ENCODE measurements at regions not wholly inside any gene's neighbourhood (a gene's known extent, or its start where the extent isn't known, plus 50 kb on each side); places are given as distances from the start of the nearest gene placed in this dataset.

DNA sequence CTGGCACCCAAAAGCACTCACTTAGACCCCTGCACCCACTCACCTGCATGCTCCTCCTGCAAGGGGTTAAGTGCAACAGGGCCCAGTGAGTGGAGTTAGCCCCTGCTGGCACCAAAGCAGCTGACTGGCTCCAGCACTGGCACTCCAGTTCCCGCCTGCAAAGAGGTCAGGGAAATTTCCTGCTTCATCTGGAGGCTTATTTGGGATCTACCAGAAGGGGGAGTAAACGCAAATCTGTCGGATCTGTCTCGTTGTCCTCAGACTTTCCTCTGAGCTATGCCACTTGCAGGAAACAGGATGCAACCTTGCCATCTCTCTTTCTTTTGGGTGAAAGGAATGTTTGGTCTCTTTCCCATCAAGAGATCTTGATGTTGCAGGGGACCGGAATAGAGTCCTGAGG is 435.6 kb downstream of the PCDH10 start:
- no peak for DNase-seq (ENCODE audit: low read depth)
- no peak overlapping the region for H3K4me3 ChIP-seq (ENCODE audit: low read depth, low read length)
- TF ChIP-seq, protein P1, sequence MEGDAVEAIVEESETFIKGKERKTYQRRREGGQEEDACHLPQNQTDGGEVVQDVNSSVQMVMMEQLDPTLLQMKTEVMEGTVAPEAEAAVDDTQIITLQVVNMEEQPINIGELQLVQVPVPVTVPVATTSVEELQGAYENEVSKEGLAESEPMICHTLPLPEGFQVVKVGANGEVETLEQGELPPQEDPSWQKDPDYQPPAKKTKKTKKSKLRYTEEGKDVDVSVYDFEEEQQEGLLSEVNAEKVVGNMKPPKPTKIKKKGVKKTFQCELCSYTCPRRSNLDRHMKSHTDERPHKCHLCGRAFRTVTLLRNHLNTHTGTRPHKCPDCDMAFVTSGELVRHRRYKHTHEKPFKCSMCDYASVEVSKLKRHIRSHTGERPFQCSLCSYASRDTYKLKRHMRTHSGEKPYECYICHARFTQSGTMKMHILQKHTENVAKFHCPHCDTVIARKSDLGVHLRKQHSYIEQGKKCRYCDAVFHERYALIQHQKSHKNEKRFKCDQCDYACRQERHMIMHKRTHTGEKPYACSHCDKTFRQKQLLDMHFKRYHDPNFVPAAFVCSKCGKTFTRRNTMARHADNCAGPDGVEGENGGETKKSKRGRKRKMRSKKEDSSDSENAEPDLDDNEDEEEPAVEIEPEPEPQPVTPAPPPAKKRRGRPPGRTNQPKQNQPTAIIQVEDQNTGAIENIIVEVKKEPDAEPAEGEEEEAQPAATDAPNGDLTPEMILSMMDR (IDR thresholded peaks at IDR 0.05; ENCODE audit: low read depth, low read length, missing control alignments), result peak; percentile 7

DNA sequence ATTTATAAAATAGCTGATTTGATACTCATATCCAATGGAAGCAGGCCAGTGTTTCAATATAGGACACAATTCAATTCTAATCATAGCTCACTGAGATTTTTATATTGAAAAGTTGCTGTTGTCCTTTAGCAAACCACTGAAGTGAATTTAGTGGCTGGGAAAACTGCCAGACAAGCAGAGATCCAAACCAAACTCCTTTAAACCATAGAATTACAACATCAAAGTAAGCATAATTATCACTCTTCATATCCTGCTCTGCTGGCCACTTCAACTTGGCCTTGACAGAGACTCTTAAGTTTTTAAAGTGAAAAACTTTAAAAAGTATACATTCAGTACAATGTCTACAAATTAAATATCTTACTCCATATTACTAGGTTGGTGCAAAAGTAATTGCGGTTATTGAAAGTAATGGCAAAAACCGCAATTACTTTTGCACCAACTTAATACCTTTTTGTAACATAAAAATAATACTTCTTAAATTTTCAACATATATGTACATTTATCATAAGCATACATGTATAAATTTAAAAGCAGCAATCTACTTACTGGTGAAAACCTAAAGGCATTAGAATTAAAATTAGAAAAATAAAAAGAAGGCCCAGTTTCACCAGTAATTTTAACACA is 433.0 kb downstream of the PCDH10 start:
- TF ChIP-seq, protein P1 (IDR thresholded peaks at IDR 0.05; ENCODE audit: low read depth, low read length, missing control alignments), result no peak
- no peak overlapping the region for H3K4me3 ChIP-seq (ENCODE audit: low read depth, low read length)
- no peak for DNase-seq (ENCODE audit: low read depth)

DNA sequence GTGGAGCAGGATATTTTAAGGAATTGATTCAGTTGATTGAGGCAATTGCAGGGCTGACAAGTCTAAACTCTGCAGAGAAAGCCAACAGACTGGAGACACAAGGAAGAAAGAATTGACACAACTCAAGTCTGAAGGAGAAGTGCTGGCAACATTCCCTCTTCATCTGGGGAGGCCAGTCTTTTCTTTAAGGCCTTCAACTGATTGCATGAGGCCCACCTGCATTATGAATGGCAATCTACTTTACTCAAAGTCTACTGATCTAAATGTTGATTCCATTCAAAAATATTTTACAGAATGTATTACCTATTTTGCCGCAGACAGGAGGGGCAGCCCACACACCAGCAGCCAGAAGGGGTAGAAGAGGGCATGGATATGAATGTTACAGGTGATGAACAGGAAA is 425.2 kb downstream of the PCDH10 start:
- no peak for DNase-seq (ENCODE audit: low read depth)
- TF ChIP-seq, protein P1 (IDR thresholded peaks at IDR 0.05; ENCODE audit: low read depth, low read length, missing control alignments), result no peak
- no peak overlapping the region for H3K4me3 ChIP-seq (ENCODE audit: low read depth, low read length)

DNA sequence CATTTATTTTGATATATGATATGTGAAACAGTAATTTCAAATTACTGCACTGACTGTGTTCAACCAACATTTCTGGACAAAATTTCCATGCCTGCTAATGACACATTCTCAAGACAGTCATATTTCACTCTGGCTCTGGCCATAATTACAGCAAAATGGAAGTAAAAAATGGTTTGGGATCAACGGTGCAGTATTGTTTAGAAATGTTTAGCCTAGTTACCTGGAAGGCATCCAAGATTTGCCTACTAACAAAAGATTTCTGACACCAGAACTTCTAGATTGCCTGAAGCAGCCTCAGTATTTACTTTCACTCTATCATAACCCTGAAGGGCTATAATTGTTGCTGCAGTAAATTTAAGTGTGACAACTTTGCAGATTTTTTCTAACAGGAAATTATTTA is 416.3 kb downstream of the PCDH10 start:
- DNase-seq (ENCODE audit: low read depth), result no peak
- no peak overlapping the region for H3K4me3 ChIP-seq (ENCODE audit: low read depth, low read length)
- TF ChIP-seq, protein P1 (IDR thresholded peaks at IDR 0.05; ENCODE audit: low read depth, low read length, missing control alignments), result no peak

DNA sequence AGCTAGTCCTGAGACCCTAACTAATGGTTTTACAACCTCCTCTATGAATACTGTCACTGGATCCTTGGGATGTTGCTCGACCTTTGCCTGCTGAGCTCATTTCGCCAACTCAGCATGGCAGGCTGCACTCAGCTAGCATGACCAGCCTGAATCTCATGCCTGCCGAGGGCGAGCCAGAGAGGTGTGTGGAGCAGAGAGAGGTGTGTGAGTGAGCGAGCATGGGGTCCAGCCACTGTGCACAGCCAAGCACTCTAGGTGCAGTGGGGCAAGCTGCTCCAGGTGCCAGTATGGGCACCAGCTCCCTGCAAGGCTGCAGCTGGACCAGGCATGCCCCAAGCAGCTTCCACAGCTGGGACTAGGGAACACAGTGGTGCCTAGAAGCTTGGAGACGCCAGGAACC is 410.9 kb downstream of the PCDH10 start:
- TF ChIP-seq, protein P1 (IDR thresholded peaks at IDR 0.05; ENCODE audit: low read depth, low read length, missing control alignments), result no peak
- no peak overlapping the region for H3K4me3 ChIP-seq (ENCODE audit: low read depth, low read length)
- DNase-seq (ENCODE audit: low read depth), result no peak

DNA sequence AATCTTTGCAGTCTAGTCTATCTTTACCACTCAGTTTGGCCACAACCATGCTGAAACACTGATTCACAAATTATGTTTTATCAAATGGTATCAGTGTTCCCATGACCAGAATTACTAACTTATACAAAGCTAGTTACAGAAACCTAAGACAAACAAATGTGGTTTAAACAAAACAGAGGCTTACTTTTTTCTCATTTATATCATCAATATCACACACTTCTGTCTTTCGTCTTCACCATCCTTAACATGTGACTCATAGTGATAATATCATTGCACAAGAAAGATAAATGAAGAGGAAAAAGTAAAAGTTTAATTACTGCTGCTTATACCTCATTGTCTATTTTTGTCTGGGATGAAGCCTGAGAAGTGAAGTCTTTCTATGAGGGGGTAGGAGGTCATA is 406.6 kb downstream of the PCDH10 start:
- no peak overlapping the region for H3K4me3 ChIP-seq (ENCODE audit: low read depth, low read length)
- DNase-seq (ENCODE audit: low read depth), result no peak
- TF ChIP-seq, protein P1 (IDR thresholded peaks at IDR 0.05; ENCODE audit: low read depth, low read length, missing control alignments), result no peak

DNA sequence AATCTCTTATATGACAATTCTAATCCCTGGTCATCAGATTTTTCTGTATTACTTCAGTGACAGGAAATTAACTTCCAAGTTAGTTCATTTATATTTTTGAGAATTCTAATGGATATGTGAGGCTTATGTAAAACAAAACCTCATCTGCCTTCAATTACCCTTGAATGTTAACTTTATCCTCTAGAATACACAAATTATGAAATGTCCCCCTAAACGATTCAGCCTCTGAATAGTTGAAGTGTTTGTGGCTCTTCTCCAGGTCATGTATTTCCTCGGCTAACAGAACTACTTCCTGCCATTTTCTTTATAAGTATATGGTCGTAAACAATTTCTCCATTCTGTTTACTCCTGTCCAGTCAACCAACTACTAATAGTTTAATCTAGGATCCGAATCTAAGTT is 401.3 kb downstream of the PCDH10 start:
- DNase-seq (ENCODE audit: low read depth), result no peak
- TF ChIP-seq, protein P1 (IDR thresholded peaks at IDR 0.05; ENCODE audit: low read depth, low read length, missing control alignments), result no peak
- no peak overlapping the region for H3K4me3 ChIP-seq (ENCODE audit: low read depth, low read length)
